Upper lobe of left lung (tissue), 6 donors: ENCODE measurements at regions not wholly inside any gene's neighbourhood (a gene's known extent, or its start where the extent isn't known, plus 50 kb on each side); places are given as distances from the start of the nearest gene placed in this dataset.

Experiments
- ATAC-seq, 2 donors: fragments of 200-7000 bp; cut with Tn5 transposase; one replicate each; pipeline ENCODE4 v1.9.1; 2022; ENCODE audit warnings: mild to moderate bottlenecking in 2 of 2, moderate library complexity in 2 of 2; ENCODE audit not compliant: low FRiP score in 2 of 2
- DNase-seq, 2 donors: peaks; one replicate each; pipeline ENCODE4 v3.0.0-alpha.2; 2019 to 2020
- H3K27ac ChIP-seq, 4 donors: fragments of 200-600 bp; sonication (generic); one replicate each; pipeline ENCODE4 v1.5.1; 2016 to 2019
- H3K27me3 ChIP-seq, 4 donors: fragments of 200-600 bp; sonication (generic); one replicate each; pipeline ENCODE4 v1.5.1; 2017 to 2019
- H3K36me3 ChIP-seq, 4 donors: fragments of 200-600 bp; sonication (generic); one replicate each; pipeline ENCODE4 v1.5.1; 2016 to 2019
- H3K4me1 ChIP-seq, 4 donors: fragments of 200-600 bp; sonication (generic); one replicate each; pipeline ENCODE4 v1.5.1; 2018 to 2019
- H3K4me3 ChIP-seq, 4 donors: fragments of 200-600 bp; sonication (generic); one replicate each; pipeline ENCODE4 v1.5.1; 2017 to 2019; ENCODE audit warnings: mild to moderate bottlenecking in 2 of 4, moderate library complexity in 1 of 4
- H3K9me3 ChIP-seq, 4 donors: fragments of 200-600 bp; sonication (generic); one replicate each; pipeline ENCODE4 v1.5.1; 2018 to 2019
- CTCF ChIP-seq, 6 experiments: fragments of 450-650 bp in 4 of 6; fragments of 200-600 bp in 2 of 6; sonication (generic) in 2 of 6; IDR thresholded peaks; one replicate each; pipeline ENCODE4 v1.5.1; 2016 to 2019; ENCODE audit warnings: antibody characterized with exemption in 6 of 6
- EP300 ChIP-seq, 4 donors: sonication (generic); formaldehyde crosslinking; IDR thresholded peaks; one replicate each; pipeline ENCODE4 v1.5.1; 2017; ENCODE audit warnings: antibody characterized with exemption in 4 of 4, control low read depth in 2 of 4
- POLR2A ChIP-seq, 4 donors: fragments of 450-650 bp; IDR thresholded peaks; one replicate each; pipeline ENCODE4 v1.5.1; 2016 to 2017; ENCODE audit warnings: antibody characterized with exemption in 4 of 4, mild to moderate bottlenecking in 2 of 4
- POLR2AphosphoS5 ChIP-seq, 2 donors: sonication (generic); formaldehyde crosslinking; IDR thresholded peaks; one replicate each; pipeline ENCODE4 v1.5.1; 2017; ENCODE audit warnings: antibody characterized with exemption in 2 of 2
- WGBS, 2 donors: methylation state at CpG; one replicate each; pipeline ENCODE4 v1.1.5; 2017 to 2018; 5-methylcytosine and 5-hydroxymethylcytosine counted together
- donor health status: DM: no; HTN: no; CAD: no; lungs with moderate emphysema.
- donor health status: DM: no; HTN: yes; CAD: no; lungs with severe emphysema.

DNA sequence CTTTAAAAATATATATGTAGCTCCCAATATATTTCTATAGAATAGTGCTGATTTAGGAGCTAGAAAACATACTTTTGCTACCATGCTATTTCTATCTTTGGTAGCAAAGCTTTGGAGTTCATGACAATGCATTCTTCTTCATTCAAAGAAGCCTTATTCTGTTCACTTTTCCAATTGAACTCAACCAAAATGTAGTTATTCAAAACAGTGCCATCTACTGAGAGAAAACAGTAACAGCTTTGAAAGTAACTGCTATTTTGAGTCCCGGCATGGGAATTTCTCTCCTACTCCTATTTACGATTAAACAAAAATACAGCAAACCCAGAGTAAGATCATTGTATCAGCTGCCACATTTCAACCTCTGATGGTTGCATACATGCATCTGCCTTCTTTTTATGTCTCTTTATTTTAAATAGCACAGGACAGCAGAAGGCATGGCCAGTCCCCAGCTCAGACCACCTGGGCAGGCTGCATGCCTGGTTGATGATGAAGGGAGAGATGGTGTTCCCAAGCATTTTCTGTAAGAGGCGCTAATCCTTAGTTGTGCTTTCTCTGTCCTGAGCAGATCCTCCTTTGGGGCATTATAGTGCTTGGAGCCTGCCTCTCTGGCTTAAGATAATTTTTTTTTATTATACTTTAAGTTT, 69.7 kb upstream of the SULT1C3 start:
- Histone ChIP-seq H3K4me1 (no peaks in the 10 kb centered on the region), H3K27me3 (no peaks in the 10 kb centered on the region), H3K36me3 (no peaks in the 10 kb centered on the region), H3K27ac (no peak overlapping the region), H3K4me3 (no peak overlapping the region), H3K9me3 (no peaks in the 10 kb centered on the region)
- ATAC-seq = no peak
- no peak for DNase-seq
- TF ChIP-seq POLR2AphosphoS5 (IDR thresholded peaks at IDR 0.05) (no peak), CTCF (IDR thresholded peaks at IDR 0.05) (peak in 4 of 6 experiments; percentile 9 to 28 (median 26))
- WGBS, 2 donors = 36% methylated on average over 3 of the region's 3 CpGs

DNA sequence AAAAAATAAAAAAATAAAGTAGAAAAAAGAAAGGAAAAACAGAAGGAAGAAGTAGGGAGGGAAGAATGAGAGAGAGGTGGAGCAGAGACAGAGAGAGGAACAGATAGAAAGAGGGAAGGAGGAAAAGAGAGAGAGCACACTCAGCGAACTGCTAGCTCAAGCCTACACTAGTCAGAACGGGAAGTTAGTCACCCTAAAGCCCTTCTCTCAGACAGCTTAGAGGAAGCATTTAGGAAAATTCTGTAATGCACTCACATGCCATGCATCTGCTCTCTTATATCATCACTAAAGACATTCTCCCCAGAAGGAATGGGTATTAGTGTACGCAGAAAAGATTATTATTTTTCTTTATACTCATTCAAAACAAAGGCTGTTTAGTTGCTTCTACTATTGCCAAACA, 68.1 kb upstream of the SULT1C3 start:
- DNase-seq (no peak), ATAC-seq (no peak)
- WGBS, 2 donors = 61 to 62% methylated on average over 3 of the region's 3 CpGs
- H3K27ac ChIP-seq = no peak overlapping the region
- no peaks in the 10 kb centered on the region for H3K36me3 ChIP-seq
- TF ChIP-seq CTCF (IDR thresholded peaks at IDR 0.05) = no peak
- TF ChIP-seq EP300 (IDR thresholded peaks at IDR 0.05) = no peak
- TF ChIP-seq POLR2AphosphoS5 (IDR thresholded peaks at IDR 0.05) = no peak
- TF ChIP-seq POLR2A (IDR thresholded peaks at IDR 0.05) = no peak
- H3K9me3 ChIP-seq = no peaks in the 10 kb centered on the region
- no peak overlapping the region for H3K4me3 ChIP-seq
- H3K4me1 ChIP-seq = no peaks in the 10 kb centered on the region
- H3K27me3 ChIP-seq = no peaks in the 10 kb centered on the region

DNA sequence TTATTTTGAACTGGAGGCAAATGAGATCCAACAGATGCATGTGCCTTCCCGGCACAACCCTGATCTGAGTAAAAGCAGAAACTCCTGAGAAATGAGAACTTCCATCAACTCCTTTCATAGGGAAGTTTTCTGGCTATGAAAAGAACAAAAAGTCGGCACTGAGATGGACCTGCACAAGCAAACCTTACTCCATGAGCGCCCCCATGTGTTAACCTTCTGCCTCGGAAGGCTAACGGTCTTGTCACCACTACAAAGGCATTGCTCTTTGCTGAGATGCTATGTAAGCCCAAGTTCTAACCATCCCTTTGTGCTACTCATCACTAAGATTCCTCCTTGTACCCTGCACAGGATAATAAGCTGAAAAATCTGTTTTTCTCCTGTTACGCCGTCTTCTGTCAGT, 57.3 kb upstream of the SULT1C3 start:
- Histone ChIP-seq H3K27ac (no peak overlapping the region), H3K4me3 (no peak overlapping the region), H3K27me3 (no peaks in the 10 kb centered on the region), H3K9me3 (no peaks in the 10 kb centered on the region), H3K36me3 (no peaks in the 10 kb centered on the region), H3K4me1 (no peaks in the 10 kb centered on the region)
- DNase-seq (no peak), ATAC-seq (no peak)
- 56 to 66% methylated on average over 7 of the region's 7 CpGs for WGBS, 2 donors
- no peak for TF ChIP-seq POLR2AphosphoS5 (IDR thresholded peaks at IDR 0.05)
- no peak for TF ChIP-seq CTCF (IDR thresholded peaks at IDR 0.05)
- TF ChIP-seq POLR2A (IDR thresholded peaks at IDR 0.05) = no peak
- TF ChIP-seq EP300 (IDR thresholded peaks at IDR 0.05) = no peak

DNA sequence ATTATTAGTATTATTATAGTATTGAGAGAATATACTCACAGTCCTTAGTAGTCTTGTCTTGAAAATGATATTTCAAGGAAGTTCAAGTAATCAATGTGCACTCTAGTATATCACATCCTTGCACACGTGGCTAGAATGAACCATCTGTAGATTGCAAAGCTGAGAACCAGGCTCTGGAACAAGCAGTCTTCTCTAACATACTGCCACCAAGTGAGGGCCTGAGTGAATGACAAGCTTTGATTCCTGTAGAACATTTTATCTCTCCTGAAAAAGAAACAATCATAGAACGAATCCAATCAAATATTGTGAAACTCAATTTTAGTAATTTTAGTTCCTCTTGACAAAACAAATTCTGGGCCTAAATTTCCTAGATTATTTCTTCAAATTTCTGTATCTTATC, 55.3 kb upstream of the SULT1C3 start:
- Histone ChIP-seq H3K4me3 (no peak overlapping the region), H3K9me3 (no peaks in the 10 kb centered on the region), H3K27ac (no peak overlapping the region), H3K27me3 (no peaks in the 10 kb centered on the region), H3K36me3 (no peaks in the 10 kb centered on the region), H3K4me1 (no peaks in the 10 kb centered on the region)
- DNase-seq (no peak), ATAC-seq (no peak)
- TF ChIP-seq POLR2A (IDR thresholded peaks at IDR 0.05) (no peak), CTCF (IDR thresholded peaks at IDR 0.05) (peak in 2 of 6 experiments; percentile 18 to 31)
- WGBS, 2 donors = 27 to 46% methylated on average over 2 of the region's 2 CpGs

GRCh38 chr2:108189316-108189715, 50.5 kb upstream of the SULT1C3 start:
- ATAC-seq (no peak), DNase-seq (no peak)
- 37 to 38% methylated on average over 1 of the region's 1 CpG for WGBS, 2 donors
- no peaks in the 10 kb centered on the region for H3K36me3 ChIP-seq
- H3K27ac ChIP-seq = no peak overlapping the region
- H3K27me3 ChIP-seq = no peaks in the 10 kb centered on the region
- no peak for TF ChIP-seq EP300 (IDR thresholded peaks at IDR 0.05)
- TF ChIP-seq POLR2A (IDR thresholded peaks at IDR 0.05) = no peak
- TF ChIP-seq POLR2AphosphoS5 (IDR thresholded peaks at IDR 0.05) = no peak
- no peak for TF ChIP-seq CTCF (IDR thresholded peaks at IDR 0.05)
- no peak overlapping the region for H3K4me3 ChIP-seq
- H3K9me3 ChIP-seq = no peaks in the 10 kb centered on the region
- no peaks in the 10 kb centered on the region for H3K4me1 ChIP-seq
